Activated effector memory CD4-positive, alpha-beta T cell treated with anti-CD3 and anti-CD28 coated beads, Interleukin-2, amount 50 U/mL, for 16 hours (primary cell): ENCODE measurements at regions not wholly inside any gene's neighbourhood (a gene's known extent, or its start where the extent isn't known, plus 50 kb on each side); places are given as distances from the start of the nearest gene placed in this dataset.
"Not testable (repeated sequence)": the region's sequence is repeated elsewhere in the genome, so short reads cannot be mapped to it uniquely, and the experiment has no call there.

Source experiments
- DNase-seq: peaks from one replicate; pipeline ENCODE4 v3.0.0-alpha.2; 2020

- peak; percentile 65 for DNase-seq
Observed at GRCh38 chr1:200279810-200280411, 129.9 kb downstream of the ZNF281 start.

- DNase-seq, result no peak
Observed at GRCh38 chr1:200275816-200276453, 133.9 kb downstream of the ZNF281 start.

- DNase-seq, result no peak
Observed at GRCh38 chr1:200275415-200275814, 134.4 kb downstream of the ZNF281 start.

DNA sequence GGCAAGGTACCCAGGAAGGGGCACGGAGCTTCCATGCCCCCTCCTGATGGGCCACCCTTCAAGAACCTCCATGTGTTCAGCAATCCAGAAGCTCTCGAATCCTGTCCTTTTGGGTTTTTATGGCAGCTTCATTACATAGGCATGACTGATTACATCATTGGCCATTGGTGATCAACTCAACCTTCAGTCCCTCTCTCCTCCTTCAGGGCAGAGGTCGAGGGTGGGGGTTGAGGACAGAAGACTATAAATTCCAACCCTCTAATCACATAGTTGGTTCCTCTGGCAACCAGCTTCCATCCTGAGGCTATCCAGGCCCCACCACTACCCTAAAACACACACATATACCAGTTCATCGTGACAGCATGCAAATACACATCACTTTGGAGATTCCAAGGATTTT, 135.7 kb downstream of the ZNF281 start:
- DNase-seq, result no peak

DNA sequence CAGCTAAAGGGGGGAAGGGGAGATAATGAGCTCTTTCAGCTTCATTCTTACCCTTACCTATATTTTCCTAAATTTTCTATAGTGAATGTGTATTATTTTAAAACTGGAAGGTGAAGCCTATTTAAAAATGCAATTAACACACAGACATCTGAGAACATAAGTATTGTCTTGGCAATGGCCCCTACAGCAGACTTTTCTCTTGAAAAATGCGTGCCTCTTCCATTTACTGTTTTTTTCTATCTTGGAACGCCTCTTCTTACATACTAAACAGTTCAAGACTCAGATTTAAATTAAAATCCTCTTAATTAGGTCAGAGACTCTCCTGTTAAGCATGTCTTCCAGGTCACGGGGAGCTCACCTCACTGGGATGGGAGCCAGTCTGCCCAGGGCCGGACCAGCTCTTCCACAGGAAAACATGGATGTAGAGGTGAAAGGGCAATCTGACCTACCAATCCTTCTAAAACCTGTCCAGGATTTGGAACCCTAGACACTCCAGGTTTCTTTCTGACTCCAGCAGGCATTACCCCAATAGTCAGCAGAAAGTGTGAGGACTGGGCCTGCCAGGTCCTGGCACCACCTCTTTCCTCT, 137.3 kb downstream of the ZNF281 start:
- DNase-seq, result no peak

- DNase-seq, result no peak
Observed at GRCh38 chr1:200269256-200269655, 140.6 kb downstream of the ZNF281 start.

- DNase-seq, result no peak
Observed at GRCh38 chr1:200267937-200268336, 141.9 kb downstream of the ZNF281 start.

GRCh38 chr1:200267458-200267857, 142.4 kb downstream of the ZNF281 start:
- no peak for DNase-seq

GRCh38 chr1:200266871-200267270, 143.0 kb downstream of the ZNF281 start:
- no peak for DNase-seq

- no peak for DNase-seq
Observed at GRCh38 chr1:200265881-200266280, 144.0 kb downstream of the ZNF281 start.

DNA sequence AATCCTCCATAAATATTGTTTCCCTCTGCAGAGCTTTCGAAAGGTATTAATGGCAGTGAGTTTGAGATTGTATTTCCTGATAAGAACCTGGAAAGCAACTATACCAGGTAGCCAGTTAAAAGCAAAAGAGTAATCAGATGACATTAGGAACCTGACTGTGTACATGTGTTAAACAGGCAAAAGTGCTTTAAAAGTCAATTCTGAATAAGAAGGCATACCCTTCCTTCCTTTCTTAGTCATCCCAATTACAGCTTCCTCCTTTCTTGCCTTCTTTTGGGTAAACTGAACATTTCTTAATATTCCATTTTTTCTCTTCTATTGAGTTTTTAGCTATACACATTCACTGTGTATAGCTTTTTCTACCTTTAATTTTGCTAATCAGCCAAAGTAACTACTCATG, 144.7 kb downstream of the ZNF281 start:
- DNase-seq, result no peak

DNA sequence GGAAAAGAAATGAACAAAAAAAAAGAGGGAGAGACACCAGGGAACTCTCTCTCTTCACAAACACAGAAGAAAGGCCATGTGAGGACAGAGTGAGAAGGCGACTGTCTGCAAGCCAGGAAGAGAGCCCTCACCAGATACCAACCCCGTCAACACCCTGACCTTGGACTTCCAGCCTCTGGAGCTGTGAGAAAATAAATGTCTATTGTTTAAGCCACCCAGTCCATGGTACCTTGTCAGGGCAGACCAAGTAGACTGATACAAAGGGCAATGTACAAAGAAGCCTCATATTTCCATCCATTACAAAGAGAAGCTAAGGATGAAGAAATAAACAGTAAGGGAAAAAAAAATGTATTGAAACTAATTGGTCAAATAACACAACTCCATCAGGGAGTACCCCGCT, 146.6 kb downstream of the ZNF281 start:
- DNase-seq, result no peak

- DNase-seq, result no peak
Observed at GRCh38 chr1:200262326-200262965, 147.4 kb downstream of the ZNF281 start.

DNA sequence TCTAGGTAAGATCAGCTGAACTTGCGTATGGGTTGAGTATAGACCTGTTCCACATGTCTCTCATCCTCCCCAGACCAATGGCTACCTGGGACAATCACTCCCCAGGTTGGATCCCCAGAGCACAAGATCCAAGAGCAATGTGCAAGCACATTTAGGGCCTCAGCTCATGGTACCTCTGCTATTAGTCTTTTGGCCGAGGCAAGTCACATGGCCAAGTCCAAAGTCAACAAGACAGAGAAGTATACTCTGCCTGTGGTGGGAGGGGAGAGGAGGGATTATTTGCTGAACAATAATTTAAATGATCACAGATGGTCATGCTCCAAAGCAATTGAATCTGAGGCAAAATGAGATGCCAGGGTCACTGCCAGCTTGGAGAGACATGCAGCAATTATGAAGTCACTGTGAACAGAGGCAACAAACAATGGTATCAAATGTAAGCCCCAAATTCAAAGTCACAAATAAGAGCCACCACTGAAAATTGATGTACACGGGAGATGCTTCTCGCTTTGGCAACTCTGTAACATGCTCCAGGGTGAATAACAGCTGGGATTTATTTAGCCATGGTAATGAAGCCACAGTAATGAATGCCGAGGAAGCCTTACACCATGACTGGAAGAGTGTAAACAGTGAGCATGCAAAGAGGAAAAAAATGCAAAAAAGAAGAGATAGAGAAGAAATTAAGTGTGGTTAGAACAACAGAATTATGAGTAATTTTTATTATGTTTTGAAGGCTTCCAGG, 149.1 kb downstream of the ZNF281 start:
- no peak for DNase-seq

GRCh38 chr1:200258447-200259375, 151.1 kb downstream of the ZNF281 start:
- DNase-seq, result no peak

DNA sequence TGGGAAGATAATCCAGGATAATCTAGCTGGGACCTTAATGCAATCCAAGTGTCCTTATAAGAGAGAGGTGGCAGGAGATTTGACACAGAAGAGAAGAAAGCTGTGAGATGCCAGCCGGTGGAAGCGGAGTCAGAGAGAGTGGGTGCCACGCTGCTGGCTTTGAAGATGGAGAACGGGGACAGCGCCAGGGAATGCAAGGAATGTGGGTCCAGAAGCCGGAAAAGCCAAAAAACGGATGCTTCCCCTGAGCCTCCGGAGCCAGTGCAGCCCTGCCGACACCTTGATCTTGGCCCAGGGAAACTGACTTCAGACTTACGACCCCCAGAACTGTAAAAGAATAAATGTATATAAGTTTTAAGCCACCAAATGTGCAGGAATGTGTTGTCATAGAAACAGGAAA, 152.6 kb downstream of the ZNF281 start:
- no peak for DNase-seq

- not testable (repeated sequence) for DNase-seq
Observed at GRCh38 chr1:200254602-200255001, 155.2 kb downstream of the ZNF281 start.

DNA sequence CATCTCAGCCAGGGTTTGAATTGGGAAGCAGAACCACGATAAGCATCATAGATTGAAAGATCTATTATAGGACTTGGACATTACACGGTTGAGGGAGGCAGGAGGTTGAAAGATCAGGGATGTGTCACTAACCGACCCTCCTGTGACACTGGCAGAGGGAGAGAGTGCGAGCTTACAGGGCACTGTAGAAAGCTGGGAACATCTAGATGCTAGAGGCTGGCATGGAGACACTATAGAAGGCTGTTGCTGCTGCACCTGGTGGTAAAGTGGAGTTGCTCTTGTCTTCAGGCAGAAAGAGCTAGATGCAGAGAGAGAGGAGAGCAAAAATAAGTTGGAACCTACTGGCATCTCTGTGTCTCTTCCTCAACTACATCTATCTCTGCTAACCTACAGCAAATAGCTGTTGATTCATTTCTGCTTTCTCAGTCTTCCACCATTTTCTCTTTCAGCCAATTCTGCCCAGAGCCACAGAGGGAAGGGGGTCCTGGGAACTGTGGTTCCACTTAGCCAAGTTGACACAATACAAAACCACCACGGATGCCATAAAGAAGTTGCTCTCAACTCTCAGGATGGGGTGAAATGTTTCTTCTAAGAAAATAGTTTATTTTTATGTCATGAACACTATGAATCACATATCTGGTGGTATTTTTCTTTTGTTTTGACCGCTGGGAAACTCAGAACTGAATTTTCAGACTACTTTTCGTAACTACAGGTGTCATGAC, 155.9 kb downstream of the ZNF281 start:
- DNase-seq, result no peak

DNA sequence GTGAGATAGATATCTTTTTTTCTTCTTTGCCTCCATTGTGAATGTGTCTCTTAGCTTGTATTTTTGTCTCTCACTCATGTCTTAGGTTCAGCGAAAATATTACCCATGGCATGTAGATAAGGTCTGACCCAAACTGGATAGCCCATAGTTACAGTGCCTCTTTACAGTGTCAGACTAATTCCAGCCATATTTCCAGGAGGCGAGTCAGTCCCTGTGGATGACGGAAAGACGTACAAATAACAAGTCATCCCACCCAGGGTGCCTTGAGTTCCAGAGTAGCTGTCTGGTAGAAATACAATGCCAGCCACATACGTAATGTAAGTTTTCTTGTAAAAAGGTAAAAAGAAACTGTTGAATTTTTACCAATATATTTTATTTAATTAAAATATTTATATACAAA, 157.3 kb downstream of the ZNF281 start:
- DNase-seq, result no peak

DNA sequence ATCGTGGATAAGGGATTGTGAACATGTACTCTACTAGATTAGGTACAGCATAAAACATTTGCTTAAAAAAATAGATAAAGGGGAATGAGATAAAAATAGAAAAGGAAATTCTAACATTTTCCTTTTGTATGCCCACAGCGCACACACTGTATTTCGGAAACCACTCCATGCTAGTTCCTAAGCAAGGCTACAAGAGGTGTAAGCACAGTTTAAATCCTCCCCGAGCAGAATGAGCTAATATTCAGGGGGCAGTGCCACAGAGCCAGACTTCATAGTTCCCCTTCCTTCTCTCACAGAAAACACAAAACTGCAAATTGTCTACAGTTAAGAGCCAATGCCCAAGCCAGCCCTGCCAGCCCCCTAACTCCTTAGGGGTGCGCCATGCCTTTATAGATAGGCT, 159.4 kb downstream of the ZNF281 start:
- DNase-seq, result no peak

DNA sequence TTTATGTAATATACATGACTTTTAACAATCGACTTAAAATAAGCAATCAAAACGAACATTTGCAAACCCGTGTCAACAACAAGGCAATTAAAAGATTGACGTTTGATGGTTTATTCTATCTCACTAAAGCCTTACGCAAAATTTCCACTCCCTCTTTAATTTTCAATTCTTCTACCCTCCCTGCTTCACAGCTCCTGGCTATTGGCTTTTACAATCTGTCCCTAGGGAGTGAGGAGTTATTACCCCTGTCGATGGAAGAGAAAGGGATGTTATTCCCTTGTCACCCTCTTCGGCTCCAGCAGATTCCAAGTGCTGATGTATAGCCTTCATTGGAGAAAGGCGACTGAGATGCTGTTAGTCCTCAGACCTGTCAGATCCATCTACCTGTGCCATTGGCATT, 161.3 kb downstream of the ZNF281 start:
- DNase-seq, result no peak

GRCh38 chr1:200247518-200247917, 162.3 kb downstream of the ZNF281 start:
- no peak for DNase-seq
